ENCODE measurements at regions not wholly inside any gene's neighbourhood (a gene's known extent, or its start where the extent isn't known, plus 50 kb on each side); places are given as distances from the start of the nearest gene placed in this dataset.

- no peak for DNase-seq (ENCODE audit: low spot score)
Observed at GRCh38 chr22:20637750-20638506, 130.5 kb downstream of the MED15 start.

- no peak for DNase-seq (ENCODE audit: low spot score)
Observed at GRCh38 chr22:20638507-20638870, 131.1 kb downstream of the MED15 start.

GRCh38 chr22:20639343-20639742 is 131.9 kb downstream of the MED15 start:
- no peak for DNase-seq (ENCODE audit: low spot score)

- no peak for DNase-seq (ENCODE audit: low spot score)
Observed at GRCh38 chr22:20639750-20640149, 132.3 kb downstream of the MED15 start.

GRCh38 chr22:20641198-20641892 is 132.6 kb upstream of the SERPIND1 start:
- DNase-seq (ENCODE audit: low spot score): no peak

GRCh38 chr22:20641919-20642579 is 131.9 kb upstream of the SERPIND1 start:
- peak; percentile 1 for DNase-seq (ENCODE audit: low spot score)

- no peak for DNase-seq (ENCODE audit: low spot score)
Observed at GRCh38 chr22:20642668-20643179, 131.2 kb upstream of the SERPIND1 start.

GRCh38 chr22:20644071-20644642 is 129.8 kb upstream of the SERPIND1 start:
- peak; percentile 10 for DNase-seq (ENCODE audit: low spot score)

GRCh38 chr22:20645954-20646353 is 128.0 kb upstream of the SERPIND1 start:
- DNase-seq (ENCODE audit: low spot score): peak; percentile 14

- DNase-seq (ENCODE audit: low spot score): peak; percentile 4
Observed at GRCh38 chr22:20646415-20646814, 127.5 kb upstream of the SERPIND1 start.

GRCh38 chr22:20646906-20647305 is 127.0 kb upstream of the SERPIND1 start:
- peak; percentile 9 for DNase-seq (ENCODE audit: low spot score)

GRCh38 chr22:20647586-20648305 is 126.2 kb upstream of the SERPIND1 start:
- DNase-seq (ENCODE audit: low spot score): peak; percentile 15

GRCh38 chr22:20648306-20648903 is 125.5 kb upstream of the SERPIND1 start:
- peak; percentile 23 for DNase-seq (ENCODE audit: low spot score)

GRCh38 chr22:20650294-20651207 is 123.4 kb upstream of the SERPIND1 start:
- no peak for DNase-seq (ENCODE audit: low spot score)

GRCh38 chr22:20651286-20651685 is 122.6 kb upstream of the SERPIND1 start:
- DNase-seq (ENCODE audit: low spot score): no peak

- no peak for DNase-seq (ENCODE audit: low spot score)
Observed at GRCh38 chr22:20652130-20652529, 121.8 kb upstream of the SERPIND1 start.

- no peak for DNase-seq (ENCODE audit: low spot score)
Observed at GRCh38 chr22:20652582-20652981, 121.3 kb upstream of the SERPIND1 start.

- no peak for DNase-seq (ENCODE audit: low spot score)
Observed at GRCh38 chr22:20653012-20653794, 120.7 kb upstream of the SERPIND1 start.

- no peak for DNase-seq (ENCODE audit: low spot score)
Observed at GRCh38 chr22:20653795-20654342, 120.0 kb upstream of the SERPIND1 start.
